ENCODE measurements at regions not wholly inside any gene's neighbourhood (a gene's known extent, or its start where the extent isn't known, plus 50 kb on each side); places are given as distances from the start of the nearest gene placed in this dataset.

GRCh38 chr2:7633566-7634153, 716.4 kb downstream of the RNF144A start:
- TF ChIP-seq TAF1 (IDR thresholded peaks at IDR 0.05; ENCODE audit: low read depth) (no peak), ZBTB7A (IDR thresholded peaks at IDR 0.05; ENCODE audit: low read depth) (no peak), RAD21 (IDR thresholded peaks at IDR 0.05; ENCODE audit: low read depth) (no peak), FOXM1 (IDR thresholded peaks at IDR 0.05; ENCODE audit: borderline replicate concordance, low read depth) (no peak), CREB1 (IDR thresholded peaks at IDR 0.05; ENCODE audit: low read depth) (no peak), NFIC (IDR thresholded peaks at IDR 0.05) (no peak), EP300 (IDR thresholded peaks at IDR 0.05; ENCODE audit: borderline replicate concordance) (no peak), EGR1 (IDR thresholded peaks at IDR 0.05) (no peak), CEBPB (IDR thresholded peaks at IDR 0.05) (no peak), TCF12 (IDR thresholded peaks at IDR 0.05; ENCODE audit: low read depth) (no peak), MAX (IDR thresholded peaks at IDR 0.05) (no peak)

- TF ChIP-seq EP300 (IDR thresholded peaks at IDR 0.05; ENCODE audit: borderline replicate concordance) (no peak), YY1 (IDR thresholded peaks at IDR 0.05; ENCODE audit: low read depth) (no peak), CREB1 (IDR thresholded peaks at IDR 0.05; ENCODE audit: low read depth) (no peak), RAD21 (IDR thresholded peaks at IDR 0.05; ENCODE audit: low read depth) (no peak), EGR1 (IDR thresholded peaks at IDR 0.05) (no peak), ZBTB7A (IDR thresholded peaks at IDR 0.05; ENCODE audit: low read depth) (no peak), CEBPB (IDR thresholded peaks at IDR 0.05) (no peak), NFIC (IDR thresholded peaks at IDR 0.05) (no peak), TAF1 (IDR thresholded peaks at IDR 0.05; ENCODE audit: low read depth) (no peak), TCF12 (IDR thresholded peaks at IDR 0.05; ENCODE audit: low read depth) (no peak), TEAD4 (IDR thresholded peaks at IDR 0.05) (no peak), FOXM1 (IDR thresholded peaks at IDR 0.05; ENCODE audit: borderline replicate concordance, low read depth) (no peak), USF1 (IDR thresholded peaks at IDR 0.05) (no peak), MAX (IDR thresholded peaks at IDR 0.05) (no peak)
These were observed 717.2 kb downstream of the RNF144A start for GRCh38 chr2:7634409-7634808.

- TF ChIP-seq NFIC (IDR thresholded peaks at IDR 0.05) (no peak), ZBTB7A (IDR thresholded peaks at IDR 0.05; ENCODE audit: low read depth) (no peak), CREB1 (IDR thresholded peaks at IDR 0.05; ENCODE audit: low read depth) (no peak), RAD21 (IDR thresholded peaks at IDR 0.05; ENCODE audit: low read depth) (no peak), EGR1 (IDR thresholded peaks at IDR 0.05) (no peak), TCF12 (IDR thresholded peaks at IDR 0.05; ENCODE audit: low read depth) (no peak), USF1 (IDR thresholded peaks at IDR 0.05) (no peak), CEBPB (IDR thresholded peaks at IDR 0.05) (no peak)
These were observed 722.3 kb downstream of the RNF144A start for GRCh38 chr2:7639476-7639875.

GRCh38 chr2:7646024-7646423, 728.8 kb downstream of the RNF144A start:
- TF ChIP-seq ZBTB7A (IDR thresholded peaks at IDR 0.05; ENCODE audit: low read depth) (no peak), REST (IDR thresholded peaks at IDR 0.05; ENCODE audit: low read depth) (no peak), TCF12 (IDR thresholded peaks at IDR 0.05; ENCODE audit: low read depth) (no peak), TEAD4 (IDR thresholded peaks at IDR 0.05) (no peak), NFIC (IDR thresholded peaks at IDR 0.05) (no peak), TAF1 (IDR thresholded peaks at IDR 0.05; ENCODE audit: low read depth) (no peak)

- TF ChIP-seq EGR1 (IDR thresholded peaks at IDR 0.05) (no peak), NFIC (IDR thresholded peaks at IDR 0.05) (no peak), EP300 (IDR thresholded peaks at IDR 0.05; ENCODE audit: borderline replicate concordance) (no peak), CREB1 (IDR thresholded peaks at IDR 0.05; ENCODE audit: low read depth) (no peak), TCF12 (IDR thresholded peaks at IDR 0.05; ENCODE audit: low read depth) (no peak), USF1 (IDR thresholded peaks at IDR 0.05) (no peak), YY1 (IDR thresholded peaks at IDR 0.05; ENCODE audit: low read depth) (no peak)
These were observed 729.4 kb downstream of the RNF144A start for GRCh38 chr2:7646661-7647060.

- no peak for TF ChIP-seq TCF12 (IDR thresholded peaks at IDR 0.05; ENCODE audit: low read depth)
These were observed 731.1 kb downstream of the RNF144A start for GRCh38 chr2:7648221-7648795.

GRCh38 chr2:7649461-7650228, 732.4 kb downstream of the RNF144A start:
- TF ChIP-seq YY1 (IDR thresholded peaks at IDR 0.05; ENCODE audit: low read depth) (no peak), REST (IDR thresholded peaks at IDR 0.05; ENCODE audit: low read depth) (no peak), MAX (IDR thresholded peaks at IDR 0.05) (no peak)
